HG03135 (cell line): ENCODE measurements at regions not wholly inside any gene's neighbourhood (a gene's known extent, or its start where the extent isn't known, plus 50 kb on each side); places are given as distances from the start of the nearest gene placed in this dataset.

Experiments
- ATAC-seq: cut with Tn5 transposase; IDR thresholded peaks from one replicate; pipeline ENCODE4 v1.9.1; 2021; ENCODE audit warnings: mild to moderate bottlenecking, moderate library complexity; ENCODE audit not compliant: unreplicated experiment

DNA sequence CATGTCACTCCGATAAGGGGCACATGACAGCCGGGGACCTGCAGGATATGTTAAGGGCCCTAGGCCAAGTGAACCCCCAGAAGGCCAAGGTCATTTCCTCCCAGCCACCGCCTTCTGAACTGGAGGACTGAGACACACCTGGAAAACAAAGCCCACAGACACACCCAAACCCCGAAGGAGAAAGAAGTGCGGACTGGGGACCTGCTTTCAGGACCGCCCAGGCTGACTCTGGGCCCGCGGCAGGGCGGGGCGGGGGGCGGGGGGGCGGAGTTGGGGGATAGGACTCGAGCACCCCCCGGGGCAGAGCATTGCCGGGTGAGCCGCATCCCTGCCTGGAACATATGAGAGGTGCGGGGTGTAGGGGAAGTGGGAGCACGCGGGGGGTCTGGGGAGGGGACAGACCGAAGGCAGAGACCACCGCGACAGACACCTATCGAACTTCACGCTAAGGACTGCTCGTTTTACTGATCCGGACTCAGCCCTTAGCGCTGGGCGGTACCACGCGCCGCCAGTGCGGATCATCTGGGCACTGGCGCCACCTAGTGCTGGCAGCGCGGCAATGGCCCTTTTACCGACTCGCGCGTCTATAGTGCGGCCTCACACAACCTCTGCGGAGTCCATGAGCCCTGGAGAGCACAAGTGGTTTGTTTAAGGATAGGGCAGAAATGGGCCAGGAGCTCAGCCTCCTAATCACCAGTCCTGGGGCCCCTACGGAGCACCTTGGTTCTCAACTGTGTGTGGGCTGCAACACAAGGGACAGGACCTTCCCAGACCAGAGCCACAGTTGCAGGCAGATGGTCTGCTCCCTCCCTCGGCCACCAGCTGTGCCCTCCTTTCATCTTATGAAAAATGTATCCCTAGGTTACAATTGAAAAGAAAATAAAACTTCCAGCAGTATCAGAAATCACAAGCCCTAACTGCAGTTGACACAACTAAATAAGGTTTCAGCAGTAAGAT lies 157.6 kb downstream of the HERPUD2 start:
- peak; percentile 99 for ATAC-seq

DNA sequence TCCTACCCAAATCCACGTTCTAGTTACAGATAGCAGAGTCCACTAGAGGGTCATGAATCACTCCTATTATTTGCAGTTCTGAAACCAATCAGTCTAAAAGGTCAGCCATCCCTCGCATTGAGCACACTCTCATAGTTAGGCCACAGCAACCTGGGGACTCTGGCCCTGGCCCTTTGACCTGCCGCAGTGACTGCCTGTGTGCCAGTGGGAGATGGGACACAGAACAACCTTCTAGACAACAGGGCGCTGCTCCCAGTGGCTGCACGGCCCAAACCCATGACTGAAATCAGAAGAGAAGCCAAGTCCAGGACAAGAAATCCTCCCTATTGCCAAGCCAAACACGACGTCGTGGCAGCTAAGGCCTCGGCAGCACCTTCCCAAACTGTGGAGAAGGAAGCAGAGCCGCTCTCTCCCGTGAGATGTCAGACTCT lies 158.5 kb downstream of the HERPUD2 start:
- ATAC-seq = no peak

DNA sequence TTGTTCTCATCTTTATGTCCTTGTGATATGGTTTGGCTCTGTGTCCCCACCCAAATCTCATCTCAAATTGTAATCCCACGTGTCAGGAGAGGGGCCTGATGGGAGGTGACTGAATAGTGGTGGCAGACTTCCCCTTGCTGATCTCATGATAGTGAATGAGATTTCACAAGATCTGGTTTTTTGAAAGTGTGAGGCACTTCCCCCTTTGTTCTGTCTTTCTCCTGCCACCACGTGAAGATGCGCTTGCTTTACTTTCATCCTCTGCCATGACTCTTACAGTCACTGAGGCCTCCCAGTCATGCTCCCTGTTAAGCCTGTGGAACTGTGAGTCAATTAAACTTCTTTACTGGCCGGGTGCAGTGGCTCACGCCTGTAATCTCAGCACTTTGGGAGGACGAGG lies 161.0 kb downstream of the HERPUD2 start:
- no peak for ATAC-seq

DNA sequence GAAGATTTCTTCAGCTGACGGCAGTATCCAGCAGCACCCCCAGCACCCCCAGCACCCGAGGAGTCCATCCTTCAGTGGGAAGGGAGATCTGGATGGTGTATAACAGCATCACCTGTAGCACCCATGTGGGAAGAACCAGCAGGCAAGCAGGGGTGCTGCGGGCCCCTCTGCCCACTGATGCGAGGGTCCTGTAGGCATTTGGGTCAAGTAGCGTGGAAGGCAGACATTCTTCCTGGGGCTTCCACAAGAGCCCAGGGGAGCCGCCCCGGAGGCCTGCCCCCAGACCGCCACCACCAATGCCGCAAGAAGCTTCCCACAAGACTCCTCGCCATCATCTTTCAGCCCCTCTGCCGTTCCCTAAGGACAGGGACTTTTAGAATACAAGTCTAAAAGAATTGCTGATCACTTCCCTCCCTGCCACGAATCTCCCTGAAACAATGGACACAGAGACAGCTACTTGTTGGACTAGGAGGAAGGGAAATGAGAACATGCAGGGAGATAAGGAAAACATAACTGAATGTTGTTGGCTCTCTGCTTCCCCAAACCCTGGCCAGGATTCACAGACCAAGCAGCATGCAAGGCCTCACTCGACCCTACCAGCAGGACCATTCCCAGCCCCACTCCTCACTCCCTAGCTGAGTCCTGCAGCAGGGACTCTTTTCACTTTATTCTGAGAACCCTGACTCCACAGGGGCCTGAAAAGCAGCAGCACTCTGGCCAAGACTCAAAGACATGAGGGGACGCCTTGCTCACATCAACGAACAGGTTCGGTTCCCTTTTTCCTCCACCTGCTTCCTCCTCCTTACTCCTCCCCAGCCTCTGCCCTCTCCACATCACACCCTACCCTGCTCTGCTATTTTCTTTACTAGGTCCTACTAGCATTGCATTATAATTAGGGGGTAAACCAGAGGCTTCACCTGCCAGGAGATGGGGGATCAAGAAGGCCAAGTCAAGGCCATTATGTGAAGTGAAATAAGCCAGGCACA lies 164.5 kb downstream of the HERPUD2 start:
- ATAC-seq = no peak

DNA sequence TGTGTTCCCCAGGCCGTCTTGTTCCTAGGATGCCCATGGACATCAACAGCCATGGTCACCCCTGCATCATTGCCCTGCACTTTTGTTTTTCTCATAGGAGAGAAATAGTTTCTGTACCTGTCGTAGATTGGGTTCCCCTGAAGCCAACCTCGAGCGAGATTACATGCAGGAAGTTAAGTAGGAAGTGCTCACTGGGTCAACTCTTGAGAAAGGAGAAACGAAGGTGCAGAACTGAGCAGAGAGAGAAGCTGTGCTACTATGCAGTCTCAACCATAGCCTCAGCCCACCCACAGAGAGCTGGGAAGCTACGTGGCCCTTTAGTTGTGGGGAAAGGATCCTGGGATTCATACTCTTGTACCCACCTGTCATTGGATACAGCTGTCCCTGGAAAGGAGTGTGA lies 165.2 kb downstream of the HERPUD2 start:
- no peak for ATAC-seq

DNA sequence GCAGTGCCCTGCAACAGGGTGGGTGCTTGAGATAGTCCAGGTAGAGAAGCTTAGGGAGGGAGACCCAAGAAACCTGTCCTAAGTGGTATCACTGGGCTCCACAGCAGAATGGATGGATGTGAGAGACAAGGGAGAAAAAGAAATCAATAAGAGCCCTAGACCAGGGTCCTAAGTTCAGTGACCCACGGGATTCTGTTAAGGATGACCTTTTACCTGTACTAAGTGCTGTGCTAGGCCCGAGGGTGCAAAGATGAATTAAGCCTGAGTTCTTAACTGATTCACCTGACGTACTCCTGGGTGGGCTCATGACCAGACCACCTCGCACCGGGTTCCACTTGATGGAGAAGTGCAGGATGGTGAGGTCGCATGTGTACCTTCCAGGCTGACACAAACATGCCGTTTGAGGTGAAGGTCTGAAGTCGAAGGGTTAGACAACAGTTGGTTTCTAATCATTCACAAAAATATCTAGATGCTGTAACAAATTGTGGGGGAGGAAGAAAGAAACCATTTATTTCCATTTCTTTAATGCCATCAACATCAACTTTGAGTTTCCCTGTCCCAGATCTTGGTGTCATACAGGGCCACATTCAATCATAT lies 166.5 kb downstream of the HERPUD2 start:
- no peak for ATAC-seq

DNA sequence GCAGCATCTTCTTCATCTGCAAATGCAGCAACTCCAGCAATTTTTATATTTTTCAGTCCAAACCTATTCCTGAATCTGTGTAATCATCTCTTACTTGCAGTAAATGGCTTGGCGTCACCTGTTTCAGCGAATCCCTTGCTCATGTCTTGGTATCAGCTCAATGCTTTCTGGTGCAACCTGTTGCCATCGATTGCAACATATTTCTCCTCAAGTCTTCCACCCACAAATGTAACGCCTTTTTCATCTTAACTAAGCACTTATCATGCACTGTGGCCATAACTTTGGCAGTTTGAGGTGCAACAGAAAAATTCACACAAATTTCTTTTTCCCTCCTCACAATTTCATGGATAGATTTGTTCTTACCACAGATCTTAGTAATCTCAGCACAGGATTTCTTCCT lies 168.3 kb downstream of the HERPUD2 start:
- ATAC-seq = no peak

DNA sequence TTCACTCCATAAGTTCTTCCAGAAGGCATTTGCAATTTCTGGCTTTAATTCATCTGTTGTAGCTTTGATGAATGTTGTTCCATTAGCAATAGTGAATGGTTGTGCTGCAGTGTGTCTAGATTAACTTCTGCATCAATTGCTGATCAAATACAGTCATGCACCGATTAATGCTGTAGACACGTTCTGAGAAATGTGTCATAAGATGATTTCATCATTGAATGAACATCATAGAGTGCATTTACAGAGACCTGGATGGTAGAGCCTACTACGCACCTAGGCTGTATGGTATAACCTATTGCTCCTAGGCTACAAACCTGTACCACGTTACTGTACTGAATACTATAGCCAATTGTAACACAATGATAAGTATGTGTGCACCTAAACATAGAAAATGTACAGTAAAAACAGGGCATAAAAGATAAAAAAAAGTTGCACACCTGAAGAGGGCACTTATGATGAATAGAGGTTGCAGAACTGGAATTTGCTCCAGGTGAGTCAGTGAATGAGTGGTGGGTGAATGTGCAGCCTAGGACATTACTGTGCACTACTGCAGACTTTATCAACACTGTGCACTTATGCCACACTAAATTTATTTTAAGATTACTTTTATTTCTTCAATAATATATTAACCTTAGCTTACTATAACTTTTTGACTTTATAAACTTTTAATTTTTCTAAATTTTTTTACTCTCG lies 170.7 kb downstream of the HERPUD2 start:
- ATAC-seq = no peak

DNA sequence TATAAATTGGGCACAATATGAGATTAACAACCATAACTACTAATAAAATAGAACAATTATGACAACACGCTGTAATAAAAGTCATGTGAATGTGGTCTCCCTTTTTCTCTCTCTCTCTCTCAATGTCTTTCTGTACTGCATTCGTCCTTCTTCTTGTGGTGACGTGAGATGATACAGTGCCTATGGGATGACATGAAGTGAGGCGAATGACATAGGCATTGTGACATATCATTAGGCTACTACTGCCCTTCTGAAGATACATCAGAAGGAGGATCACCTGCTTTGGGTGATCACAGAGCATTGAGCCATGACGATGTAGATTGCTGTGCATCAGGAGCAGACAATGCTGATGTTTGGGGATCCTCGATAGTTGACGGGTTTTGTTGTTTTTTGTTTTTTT lies 171.6 kb downstream of the HERPUD2 start:
- ATAC-seq = no peak

DNA sequence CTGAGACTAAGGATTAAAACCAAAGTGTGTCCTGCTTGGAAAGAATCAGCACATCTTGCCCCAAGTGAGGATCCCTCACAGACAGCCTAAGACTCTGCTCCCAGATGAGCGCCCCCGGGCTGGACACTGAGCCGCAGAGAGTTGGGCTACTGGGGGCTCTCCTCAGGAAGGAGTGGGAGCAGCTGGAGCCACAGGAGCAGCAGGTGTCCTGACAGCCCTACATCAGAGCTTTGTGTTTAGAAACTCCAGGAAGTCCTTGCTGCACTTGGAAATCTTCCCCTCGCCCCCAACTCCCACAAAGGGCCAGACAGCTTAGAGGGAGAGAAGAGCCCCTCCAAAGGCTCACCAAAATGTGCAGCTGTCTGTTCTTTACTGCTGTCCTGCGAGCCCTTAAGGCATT lies 172.2 kb downstream of the HERPUD2 start:
- ATAC-seq = no peak

DNA sequence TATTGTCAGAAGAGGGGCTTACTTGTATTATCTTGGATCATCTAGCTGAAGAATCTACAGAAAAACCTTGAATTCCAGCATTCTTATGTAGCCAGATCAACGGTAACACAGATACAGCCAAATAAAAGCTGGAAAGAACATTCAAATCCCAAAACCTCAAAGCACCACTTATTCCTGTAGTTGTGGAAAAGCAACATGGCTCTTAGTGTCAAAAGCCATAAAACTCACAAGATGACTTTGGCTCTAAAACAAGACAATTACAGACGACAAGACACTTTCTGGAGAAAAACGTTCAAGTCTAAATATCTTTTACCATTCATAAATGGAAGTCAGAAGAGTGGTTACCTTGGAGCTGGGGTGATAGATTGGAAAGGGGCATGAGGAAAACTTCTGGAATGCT lies 173.0 kb downstream of the HERPUD2 start:
- no peak for ATAC-seq

DNA sequence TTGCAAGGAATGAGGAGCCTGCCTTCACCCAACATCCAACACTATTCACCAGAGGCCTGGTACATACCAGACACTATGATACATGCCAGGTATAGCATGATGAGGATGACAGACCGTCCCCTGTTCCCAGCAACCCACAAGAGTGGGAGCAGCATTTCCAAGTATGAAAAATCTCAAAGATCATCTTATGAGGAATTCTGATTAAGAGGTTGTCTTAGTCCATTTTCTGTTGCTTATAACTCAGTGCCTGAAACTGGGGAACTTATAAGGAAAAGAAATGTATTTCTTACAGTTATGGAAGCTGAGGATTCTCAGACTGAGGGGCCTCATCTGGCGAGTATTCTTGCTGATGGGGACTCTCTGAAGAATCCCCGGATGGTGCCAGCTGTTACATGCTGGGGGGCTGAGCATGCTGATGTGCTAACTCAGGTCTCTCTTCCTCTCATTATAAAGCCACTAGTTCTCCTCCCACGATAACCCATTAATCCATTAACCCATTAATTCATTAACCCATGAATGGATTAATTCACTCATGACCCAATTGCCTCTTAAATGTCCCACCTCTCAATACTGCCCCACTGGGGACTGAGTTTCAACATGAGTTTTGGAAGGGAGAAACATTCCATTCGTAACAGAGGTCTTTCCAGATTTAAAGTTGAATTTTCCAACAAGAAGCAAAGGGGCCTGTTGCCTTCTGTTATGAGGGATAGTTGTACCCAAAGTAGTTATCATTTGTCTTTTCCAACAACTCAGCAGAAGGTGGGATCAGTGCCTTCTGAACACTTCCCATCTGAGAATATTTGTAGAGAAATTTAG lies 173.9 kb downstream of the HERPUD2 start:
- ATAC-seq = no peak

DNA sequence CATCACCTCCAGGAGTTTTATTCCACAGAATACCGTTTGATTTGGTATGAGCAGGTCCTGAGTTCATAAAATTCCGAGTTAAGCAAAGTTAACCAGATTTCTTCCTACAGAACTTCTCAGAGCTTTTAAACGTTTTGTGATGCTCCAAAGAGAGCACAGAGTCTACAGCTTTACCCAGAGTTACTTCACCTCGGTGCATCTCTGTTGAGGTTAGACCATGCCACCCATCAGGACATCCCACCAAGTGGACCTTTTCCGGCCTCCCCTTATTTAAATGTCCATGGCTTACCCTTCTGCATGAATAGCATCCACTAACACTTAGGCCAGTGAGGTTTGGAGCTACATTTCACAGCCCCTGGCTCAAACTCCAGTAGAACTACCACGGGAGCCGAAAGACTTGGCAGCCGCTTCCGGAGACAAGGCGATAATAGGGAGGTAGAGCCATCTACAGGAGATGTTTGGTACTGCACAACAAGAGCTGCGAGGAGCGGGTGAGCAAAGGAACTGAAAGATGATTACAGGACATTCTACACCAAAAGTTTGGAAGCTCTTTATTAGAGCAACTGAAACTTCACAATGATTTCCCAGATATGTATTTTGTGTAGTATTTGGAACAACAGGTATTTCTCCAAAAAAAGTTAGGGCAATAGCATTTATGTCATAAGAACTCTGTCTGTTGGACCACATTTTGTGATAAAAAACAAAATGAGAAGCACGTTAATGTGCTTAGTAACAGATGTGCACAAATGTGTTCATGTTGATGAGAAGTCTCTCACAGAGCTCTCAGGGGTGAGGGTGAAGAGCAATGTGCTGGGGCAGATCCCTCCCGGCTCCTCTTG lies 174.7 kb downstream of the HERPUD2 start:
- peak; percentile 74 for ATAC-seq

DNA sequence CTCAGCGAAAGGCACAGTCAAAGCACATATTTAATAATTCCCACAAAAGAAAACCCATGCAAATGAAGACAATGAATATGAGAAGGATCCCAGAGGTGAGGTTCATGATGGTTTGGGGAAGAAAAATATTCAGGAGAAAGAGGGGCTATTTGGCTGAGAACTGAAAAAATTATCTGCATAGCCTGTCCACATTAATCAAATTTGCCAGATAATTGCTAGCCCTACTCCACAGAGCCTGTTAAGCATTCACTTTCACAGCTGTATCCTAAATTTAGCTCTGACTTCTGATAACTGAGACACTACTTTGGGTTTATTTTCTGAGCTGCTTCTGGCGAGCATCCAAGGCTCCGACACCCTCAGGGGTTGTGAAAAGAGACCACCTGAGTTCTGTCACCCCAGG lies 176.2 kb downstream of the HERPUD2 start:
- ATAC-seq = no peak

DNA sequence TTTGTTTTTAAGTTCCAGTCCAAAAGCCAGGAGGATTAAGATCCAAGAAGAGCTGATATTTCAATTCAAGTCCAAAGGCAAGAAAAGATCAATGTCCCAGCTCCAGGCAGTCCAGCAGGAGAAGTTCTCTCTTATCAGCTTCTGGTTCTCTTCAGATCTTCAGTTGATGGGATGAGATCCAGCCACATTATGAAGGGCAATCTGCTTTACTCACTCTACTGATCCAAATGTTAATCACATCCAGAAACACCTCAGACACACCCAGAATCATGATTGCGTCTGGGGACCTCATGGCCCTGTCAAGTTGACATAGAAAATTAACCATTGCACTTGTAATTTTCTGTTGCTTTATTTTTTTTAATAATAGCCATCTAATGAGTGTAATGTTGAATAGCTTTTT lies 178.4 kb downstream of the HERPUD2 start:
- no peak for ATAC-seq

DNA sequence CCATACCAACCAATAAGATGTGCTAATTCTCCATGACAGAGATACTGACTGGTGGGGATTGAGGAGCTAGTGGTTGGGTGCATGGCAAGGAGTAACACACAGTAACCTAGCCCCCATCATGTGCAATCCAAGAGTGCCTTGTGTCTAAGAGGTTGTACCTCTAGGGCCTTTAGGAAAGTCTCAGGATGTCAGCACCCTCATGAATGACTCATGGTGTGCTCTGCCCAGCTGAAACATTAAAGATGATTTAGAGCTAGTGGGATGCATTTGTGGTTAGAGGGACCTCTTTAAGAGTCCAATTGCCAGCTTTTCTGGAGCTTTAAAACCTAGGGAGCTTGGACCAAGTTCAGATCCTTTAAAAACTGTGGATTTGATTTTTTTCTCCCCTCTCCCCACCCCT lies 181.1 kb downstream of the HERPUD2 start:
- ATAC-seq = no peak

DNA sequence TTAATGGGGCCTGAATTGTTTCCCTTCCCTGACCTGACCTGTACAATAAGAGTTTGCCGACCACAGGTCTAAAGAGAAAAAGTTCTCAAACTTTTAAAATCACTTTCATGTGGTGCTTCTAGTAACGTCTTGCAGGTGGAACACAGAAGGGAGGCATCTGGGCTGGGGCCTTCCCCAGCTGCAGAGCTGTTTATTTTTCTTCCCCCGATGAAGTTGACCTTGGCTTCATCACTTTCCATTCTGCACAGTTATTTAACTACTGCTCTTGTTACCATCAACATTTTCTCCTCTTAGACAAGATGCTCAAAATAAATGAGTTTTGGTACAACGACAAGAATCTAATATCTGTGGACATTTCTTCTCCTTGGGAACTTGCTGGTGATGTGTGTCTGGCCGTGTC lies 181.7 kb downstream of the HERPUD2 start:
- ATAC-seq = no peak

DNA sequence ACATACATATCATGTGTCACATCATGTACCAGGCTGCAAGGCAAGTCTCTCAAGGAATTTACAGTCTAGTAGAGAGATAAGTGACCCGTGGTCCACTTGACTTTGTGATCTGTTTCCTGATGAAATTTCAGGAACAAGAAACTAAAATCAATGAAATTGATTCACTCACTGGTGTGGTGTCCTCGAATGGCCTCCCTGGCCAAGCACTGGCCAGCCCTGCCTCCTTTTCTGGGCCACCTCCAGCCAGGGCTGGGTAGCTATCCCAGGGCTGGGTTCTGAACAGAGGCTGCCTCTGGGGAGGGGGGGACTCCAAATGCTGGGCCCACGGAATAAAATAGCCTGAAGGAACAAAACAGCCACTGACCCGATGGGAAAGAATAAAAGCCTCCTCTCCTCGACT lies 182.2 kb downstream of the HERPUD2 start:
- ATAC-seq = no peak
